Astrocyte (in vitro differentiated cells and primary cell): ENCODE measurements at regions not wholly inside any gene's neighbourhood (a gene's known extent, or its start where the extent isn't known, plus 50 kb on each side); places are given as distances from the start of the nearest gene placed in this dataset.

Experiments
- DNase-seq: peaks from one replicate; pipeline ENCODE4 v3.0.0-alpha.2; 2010; ENCODE audit warnings: low read depth
- FAIRE-seq: peaks from 2 replicates; lab custom pipeline; 2011; peaks lifted over from hg19 to GRCh38; lab: Jason Lieb, UNC
- H2AFZ ChIP-seq: 2 replicates; pipeline ENCODE4 v1.6.0; 2012; ENCODE audit warnings: low read depth, low read length, inconsistent platforms
- H3K27ac ChIP-seq: 2 replicates; pipeline ENCODE4 v1.5.1; 2011; ENCODE audit warnings: low read depth, low read length, inconsistent platforms
- H3K27me3 ChIP-seq: 2 replicates; pipeline ENCODE4 v1.6.0; 2011; ENCODE audit warnings: low read length, inconsistent platforms; ENCODE audit not compliant: insufficient read depth
- H3K36me3 ChIP-seq: 2 replicates; pipeline ENCODE4 v1.5.1; 2011; ENCODE audit warnings: low read length, inconsistent platforms; ENCODE audit not compliant: insufficient read depth
- H3K4me1 ChIP-seq: 2 replicates; pipeline ENCODE4 v1.5.1; 2011; ENCODE audit warnings: low read length, inconsistent platforms; ENCODE audit not compliant: insufficient read depth
- H3K4me2 ChIP-seq: 2 replicates; pipeline ENCODE4 v1.6.0; 2012; ENCODE audit warnings: low read length, inconsistent platforms
- H3K4me3 ChIP-seq: 2 replicates; pipeline ENCODE4 v1.5.1; 2011; ENCODE audit warnings: low read depth, mild to moderate bottlenecking, low read length, inconsistent platforms; ENCODE audit not compliant: insufficient read depth
- H3K79me2 ChIP-seq: 2 replicates; pipeline ENCODE4 v1.6.0; 2012; ENCODE audit warnings: mild to moderate bottlenecking, low read length, inconsistent platforms; ENCODE audit not compliant: insufficient read depth
- H3K9ac ChIP-seq: 2 replicates; pipeline ENCODE4 v1.6.0; 2012; ENCODE audit warnings: mild to moderate bottlenecking, low read length, inconsistent platforms
- H3K9me3 ChIP-seq: 2 replicates; pipeline ENCODE4 v1.5.1; 2012; ENCODE audit warnings: low read depth, mild to moderate bottlenecking, low read length, inconsistent platforms; ENCODE audit not compliant: insufficient read depth
- H4K20me1 ChIP-seq: 2 replicates; pipeline ENCODE4 v1.6.0; 2012; ENCODE audit warnings: low read length, inconsistent platforms; ENCODE audit not compliant: insufficient read depth
- H3K27ac Mint-ChIP-seq: one replicate; pipeline ENCODE4 v1.8.0; 2021; ENCODE audit warnings: mild to moderate bottlenecking, mixed read lengths; ENCODE audit not compliant: unreplicated experiment
- H3K27me3 Mint-ChIP-seq: one replicate; pipeline ENCODE4 v1.8.0; 2021; ENCODE audit warnings: low read depth, mixed read lengths; ENCODE audit not compliant: unreplicated experiment
- H3K36me3 Mint-ChIP-seq: one replicate; pipeline ENCODE4 v1.8.0; 2021; ENCODE audit warnings: low read depth, mixed read lengths; ENCODE audit not compliant: unreplicated experiment
- H3K4me1 Mint-ChIP-seq: one replicate; pipeline ENCODE4 v1.8.0; 2021; ENCODE audit warnings: low read depth, mixed read lengths; ENCODE audit not compliant: unreplicated experiment
- H3K4me3 Mint-ChIP-seq: one replicate; pipeline ENCODE4 v1.8.0; 2021; ENCODE audit warnings: mild to moderate bottlenecking, moderate library complexity, mixed read lengths; ENCODE audit not compliant: unreplicated experiment
- H3K9me3 Mint-ChIP-seq: one replicate; pipeline ENCODE4 v1.8.0; 2021; ENCODE audit warnings: mild to moderate bottlenecking, mixed read lengths; ENCODE audit not compliant: unreplicated experiment
- CTCF ChIP-seq: IDR thresholded peaks from 2 replicates; pipeline ENCODE4 v1.5.1; 2011; ENCODE audit warnings: low read depth, mild to moderate bottlenecking, inconsistent platforms, low read length, moderate library complexity; ENCODE audit not compliant: insufficient read depth
- EZH2 ChIP-seq: IDR thresholded peaks from 2 replicates; pipeline ENCODE4 v1.6.1; 2012; ENCODE audit warnings: mild to moderate bottlenecking, low read length, inconsistent platforms; ENCODE audit not compliant: insufficient read depth

GRCh38 chr1:193566735-193567134 lies 380.3 kb upstream of the B3GALT2 start:
- TF ChIP-seq CTCF = no peak
- TF ChIP-seq EZH2 = no peak
- H3K27me3 ChIP-seq = no peaks in the 10 kb centered on the region
- H3K36me3 Mint-ChIP-seq = no peaks in the 10 kb centered on the region
- H2AFZ ChIP-seq = no peak overlapping the region
- no peak for DNase-seq
- no peak overlapping the region for H3K27ac Mint-ChIP-seq
- no peak overlapping the region for H3K4me2 ChIP-seq
- H3K79me2 ChIP-seq = no peaks in the 10 kb centered on the region
- no peak overlapping the region for H3K4me3 Mint-ChIP-seq
- peaks cover 7% of the 10 kb centered on the region for H3K9me3 Mint-ChIP-seq
- no peaks in the 10 kb centered on the region for H3K27me3 Mint-ChIP-seq
- H3K27ac ChIP-seq = no peak overlapping the region
- no peaks in the 10 kb centered on the region for H3K9me3 ChIP-seq
- H4K20me1 ChIP-seq = no peaks in the 10 kb centered on the region
- H3K4me3 ChIP-seq = no peak overlapping the region
- no peaks in the 10 kb centered on the region for H3K4me1 ChIP-seq
- H3K36me3 ChIP-seq = no peaks in the 10 kb centered on the region
- no peak overlapping the region for H3K9ac ChIP-seq
- FAIRE-seq = no peak
- peaks cover 33% of the 10 kb centered on the region for H3K4me1 Mint-ChIP-seq

- no peak for TF ChIP-seq EZH2
- no peak for TF ChIP-seq CTCF
- Histone ChIP-seq H3K9me3 (no peaks in the 10 kb centered on the region), H3K36me3 (no peaks in the 10 kb centered on the region), H2AFZ (no peak overlapping the region), H3K4me2 (no peak overlapping the region), H3K9ac (no peak overlapping the region), H3K4me3 (no peak overlapping the region), H3K27ac (no peak overlapping the region), H3K4me1 (no peaks in the 10 kb centered on the region), H4K20me1 (no peaks in the 10 kb centered on the region), H3K27me3 (no peaks in the 10 kb centered on the region), H3K79me2 (no peaks in the 10 kb centered on the region)
- peaks cover 33% of the 10 kb centered on the region for H3K4me1 Mint-ChIP-seq
- H3K36me3 Mint-ChIP-seq = no peaks in the 10 kb centered on the region
- FAIRE-seq (no peak), DNase-seq (no peak)
- no peak overlapping the region for H3K4me3 Mint-ChIP-seq
- H3K27ac Mint-ChIP-seq = no peak overlapping the region
- peaks cover 7% of the 10 kb centered on the region for H3K9me3 Mint-ChIP-seq
- H3K27me3 Mint-ChIP-seq = no peaks in the 10 kb centered on the region
Measured at GRCh38 chr1:193565971-193566577, 379.7 kb upstream of the B3GALT2 start.

GRCh38 chr1:193562121-193562520 lies 375.7 kb upstream of the B3GALT2 start:
- no peaks in the 10 kb centered on the region for H3K36me3 Mint-ChIP-seq
- H3K4me2 ChIP-seq = no peak overlapping the region
- peaks cover 18% of the 10 kb centered on the region for H3K4me1 Mint-ChIP-seq
- H3K27ac ChIP-seq = no peak overlapping the region
- no peaks in the 10 kb centered on the region for H3K9me3 ChIP-seq
- H3K36me3 ChIP-seq = no peaks in the 10 kb centered on the region
- peaks cover 6% of the 10 kb centered on the region for H3K4me1 ChIP-seq
- no peaks in the 10 kb centered on the region for H4K20me1 ChIP-seq
- TF ChIP-seq CTCF (no peak), EZH2 (no peak)
- H3K4me3 ChIP-seq = no peak overlapping the region
- no peaks in the 10 kb centered on the region for H3K27me3 ChIP-seq
- no peak overlapping the region for H2AFZ ChIP-seq
- DNase-seq (no peak), FAIRE-seq (no peak)
- no peak overlapping the region for H3K4me3 Mint-ChIP-seq
- H3K27me3 Mint-ChIP-seq = no peaks in the 10 kb centered on the region
- no peaks in the 10 kb centered on the region for H3K79me2 ChIP-seq
- H3K9me3 Mint-ChIP-seq = no peaks in the 10 kb centered on the region
- H3K9ac ChIP-seq = no peak overlapping the region
- H3K27ac Mint-ChIP-seq = no peak overlapping the region
